Stomach (tissue), 4 donors: ENCODE measurements at regions not wholly inside any gene's neighbourhood (a gene's known extent, or its start where the extent isn't known, plus 50 kb on each side); places are given as distances from the start of the nearest gene placed in this dataset.

Experiments
- EP300 ChIP-seq: sonication (generic); formaldehyde crosslinking; IDR thresholded peaks from one replicate; pipeline ENCODE4 v1.6.1; 2017; ENCODE audit warnings: antibody characterized with exemption
- POLR2A ChIP-seq, 4 donors: fragments of 450-650 bp; IDR thresholded peaks; one replicate each; pipeline ENCODE4 v1.6.1; 2016; ENCODE audit warnings: antibody characterized with exemption in 4 of 4, control low read depth in 2 of 4, mild to moderate bottlenecking in 1 of 4, moderate library complexity in 1 of 4
- POLR2AphosphoS5 ChIP-seq, 3 donors: sonication (generic); formaldehyde crosslinking; IDR thresholded peaks; one replicate each; pipeline ENCODE4 v1.6.1; 2016; ENCODE audit warnings: antibody characterized with exemption in 3 of 3
- TF ChIP-seq, protein P1 (sequence below), 7 experiments: fragments of 450-650 bp in 4 of 7; fragments of 200-600 bp in 3 of 7; sonication (generic) in 3 of 7; IDR thresholded peaks; one replicate each; pipeline ENCODE4 v1.5.1; 2016 to 2019; ENCODE audit warnings: antibody characterized with exemption in 7 of 7, control low read depth in 2 of 7, mild to moderate bottlenecking in 1 of 7

DNA sequence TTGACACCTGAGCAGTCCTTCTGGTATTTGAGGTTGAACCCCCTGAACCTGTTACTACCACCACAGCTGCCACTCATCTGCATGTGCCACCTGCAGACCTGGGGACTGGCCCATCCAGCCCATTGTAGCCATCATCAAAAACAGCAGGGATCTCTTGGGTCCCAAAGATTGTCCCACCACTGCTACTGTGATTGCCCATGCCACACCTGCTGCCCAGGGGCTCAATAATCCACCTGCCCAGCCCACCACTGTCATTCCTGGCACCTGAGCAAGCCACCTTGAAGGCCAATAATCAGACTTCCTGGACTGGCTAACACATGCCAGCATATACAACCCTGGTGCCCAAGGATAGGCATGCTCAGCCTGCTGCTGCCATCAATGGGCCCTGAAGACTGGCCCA is 327.6 kb downstream of the CYRIA start:
- TF ChIP-seq POLR2A (IDR thresholded peaks at IDR 0.05) = no peak
- TF ChIP-seq, protein P1, sequence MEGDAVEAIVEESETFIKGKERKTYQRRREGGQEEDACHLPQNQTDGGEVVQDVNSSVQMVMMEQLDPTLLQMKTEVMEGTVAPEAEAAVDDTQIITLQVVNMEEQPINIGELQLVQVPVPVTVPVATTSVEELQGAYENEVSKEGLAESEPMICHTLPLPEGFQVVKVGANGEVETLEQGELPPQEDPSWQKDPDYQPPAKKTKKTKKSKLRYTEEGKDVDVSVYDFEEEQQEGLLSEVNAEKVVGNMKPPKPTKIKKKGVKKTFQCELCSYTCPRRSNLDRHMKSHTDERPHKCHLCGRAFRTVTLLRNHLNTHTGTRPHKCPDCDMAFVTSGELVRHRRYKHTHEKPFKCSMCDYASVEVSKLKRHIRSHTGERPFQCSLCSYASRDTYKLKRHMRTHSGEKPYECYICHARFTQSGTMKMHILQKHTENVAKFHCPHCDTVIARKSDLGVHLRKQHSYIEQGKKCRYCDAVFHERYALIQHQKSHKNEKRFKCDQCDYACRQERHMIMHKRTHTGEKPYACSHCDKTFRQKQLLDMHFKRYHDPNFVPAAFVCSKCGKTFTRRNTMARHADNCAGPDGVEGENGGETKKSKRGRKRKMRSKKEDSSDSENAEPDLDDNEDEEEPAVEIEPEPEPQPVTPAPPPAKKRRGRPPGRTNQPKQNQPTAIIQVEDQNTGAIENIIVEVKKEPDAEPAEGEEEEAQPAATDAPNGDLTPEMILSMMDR (IDR thresholded peaks at IDR 0.05) = no peak
- TF ChIP-seq POLR2AphosphoS5 (IDR thresholded peaks at IDR 0.05) = no peak
- TF ChIP-seq EP300 = no peak
